ENCODE measurements at regions not wholly inside any gene's neighbourhood (a gene's known extent, or its start where the extent isn't known, plus 50 kb on each side); places are given as distances from the start of the nearest gene placed in this dataset.

DNA sequence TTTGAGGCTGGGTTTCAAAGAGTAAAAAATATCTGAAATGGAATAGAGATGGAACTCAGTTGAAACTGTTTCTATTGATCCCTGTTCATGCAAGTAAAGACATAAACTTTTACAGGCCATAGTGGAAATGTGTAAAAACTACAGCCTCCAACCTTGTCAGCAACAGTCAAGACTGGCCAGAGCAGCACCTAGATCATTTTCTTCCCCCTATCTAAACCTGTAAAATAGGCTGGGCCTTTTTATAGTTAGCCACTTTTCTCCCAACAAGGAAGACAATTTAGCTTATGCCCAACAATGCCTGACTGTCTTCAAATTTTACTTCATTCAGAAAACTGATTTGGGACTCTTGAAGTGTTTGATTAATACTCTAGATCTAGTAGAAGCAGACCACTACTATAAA lies 91.5 kb upstream of the CMC1 start:
- no peaks in the 10 kb centered on the region for H3K79me2 ChIP-seq (ENCODE audit: low read depth)
- H3F3A ChIP-seq (ENCODE audit: insufficient read depth, low read depth) = no peaks in the 10 kb centered on the region
- intact Hi-C loops (cut with micrococcal nuclease; ENCODE audit: unreplicated experiment) = no loop called here
- H3K27me3 ChIP-seq (ENCODE audit: insufficient read depth, low read depth) = no peaks in the 10 kb centered on the region
- POLR2A ChIA-PET (ENCODE audit: unreplicated experiment) = no interaction called here
- H3K36me3 ChIP-seq (ENCODE audit: low read depth) = no peaks in the 10 kb centered on the region
- no peak for DNase-seq
- BruUV-seq (replicated peaks) = no TSS peak
- no peaks in the 10 kb centered on the region for H3K9me3 ChIP-seq (ENCODE audit: insufficient read depth, low read depth)
- CTCF ChIA-PET = no interaction called here
- H3K27ac ChIP-seq = no peak overlapping the region
- TF ChIP-seq CTCF (conservative IDR thresholded peaks at IDR 0.05) (no peak), EZH2 (IDR thresholded peaks at IDR 0.05; ENCODE audit: low read depth) (no peak)
- peaks cover 3% of the 10 kb centered on the region; the same call in 1 of the 2 replicates for H3K9me2 ChIP-seq (ENCODE audit: insufficient read depth)
- H3K4me3 ChIP-seq = no peak overlapping the region
- no peak overlapping the region for H2AFZ ChIP-seq
- no peaks in the 10 kb centered on the region for H4K20me1 ChIP-seq (ENCODE audit: insufficient read depth)
- H3K4me2 ChIP-seq = no peak overlapping the region
- H3K4me1 ChIP-seq (replicated peaks; ENCODE audit: insufficient read depth) = no peaks in the 10 kb centered on the region

GRCh38 chr3:28150465-28151206 lies 90.8 kb upstream of the CMC1 start:
- intact Hi-C loops (cut with micrococcal nuclease; ENCODE audit: unreplicated experiment) = no loop called here
- ChIA-PET POLR2A (ENCODE audit: unreplicated experiment) (no interaction called here), CTCF (no interaction called here)
- H3K9me2 ChIP-seq (ENCODE audit: insufficient read depth) = peaks cover 3% of the 10 kb centered on the region; the same call in 1 of the 2 replicates
- H3K36me3 ChIP-seq (ENCODE audit: low read depth) = no peaks in the 10 kb centered on the region
- no TSS peak for BruUV-seq (replicated peaks)
- no peak overlapping the region for H3K27ac ChIP-seq
- H2AFZ ChIP-seq = no peak overlapping the region
- H3K4me1 ChIP-seq (replicated peaks; ENCODE audit: insufficient read depth) = no peaks in the 10 kb centered on the region
- H3F3A ChIP-seq (ENCODE audit: insufficient read depth, low read depth) = no peaks in the 10 kb centered on the region
- no peaks in the 10 kb centered on the region for H4K20me1 ChIP-seq (ENCODE audit: insufficient read depth)
- no peak for DNase-seq
- no peak for TF ChIP-seq CTCF (conservative IDR thresholded peaks at IDR 0.05)
- TF ChIP-seq EZH2 (IDR thresholded peaks at IDR 0.05; ENCODE audit: low read depth) = no peak
- H3K9me3 ChIP-seq (ENCODE audit: insufficient read depth, low read depth) = no peaks in the 10 kb centered on the region
- H3K79me2 ChIP-seq (ENCODE audit: low read depth) = no peaks in the 10 kb centered on the region
- no peak overlapping the region for H3K4me2 ChIP-seq
- no peaks in the 10 kb centered on the region for H3K27me3 ChIP-seq (ENCODE audit: insufficient read depth, low read depth)
- H3K4me3 ChIP-seq = no peak overlapping the region

GRCh38 chr3:28151207-28151550 lies 90.2 kb upstream of the CMC1 start:
- Histone ChIP-seq H3K9me2 (ENCODE audit: insufficient read depth) (peaks cover 3% of the 10 kb centered on the region; the same call in 1 of the 2 replicates), H4K20me1 (ENCODE audit: insufficient read depth) (no peaks in the 10 kb centered on the region), H3K27me3 (ENCODE audit: insufficient read depth, low read depth) (no peaks in the 10 kb centered on the region), H3K4me2 (no peak overlapping the region), H3K4me1 (replicated peaks; ENCODE audit: insufficient read depth) (no peaks in the 10 kb centered on the region), H3K9me3 (ENCODE audit: insufficient read depth, low read depth) (no peaks in the 10 kb centered on the region), H3F3A (ENCODE audit: insufficient read depth, low read depth) (no peaks in the 10 kb centered on the region), H3K27ac (no peak overlapping the region), H2AFZ (no peak overlapping the region), H3K36me3 (ENCODE audit: low read depth) (no peaks in the 10 kb centered on the region), H3K4me3 (no peak overlapping the region), H3K79me2 (ENCODE audit: low read depth) (no peaks in the 10 kb centered on the region)
- no peak for DNase-seq
- TF ChIP-seq CTCF (conservative IDR thresholded peaks at IDR 0.05) (no peak), EZH2 (IDR thresholded peaks at IDR 0.05; ENCODE audit: low read depth) (no peak)
- CTCF ChIA-PET = no interaction called here
- intact Hi-C loops (cut with micrococcal nuclease; ENCODE audit: unreplicated experiment) = no loop called here
- POLR2A ChIA-PET (ENCODE audit: unreplicated experiment) = no interaction called here
- no TSS peak for BruUV-seq (replicated peaks)
